CD4-positive, alpha-beta T cell treated with Interleukin-6 for 4 hours (primary cell): ENCODE measurements at regions not wholly inside any gene's neighbourhood (a gene's known extent, or its start where the extent isn't known, plus 50 kb on each side); places are given as distances from the start of the nearest gene placed in this dataset.
"Not testable (repeated sequence)": the region's sequence is repeated elsewhere in the genome, so short reads cannot be mapped to it uniquely, and the experiment has no call there.

Source experiments
- DNase-seq: peaks from one replicate; pipeline ENCODE4 v3.0.0-alpha.2; 2020; ENCODE audit warnings: mixed read lengths

- no peak for DNase-seq
Measured at GRCh38 chr9:78383130-78383529, 86.2 kb downstream of the PSAT1 start.

- DNase-seq: no peak
Measured at GRCh38 chr9:78386348-78386747, 89.4 kb downstream of the PSAT1 start.

- DNase-seq: no peak
Measured at GRCh38 chr9:78386773-78387172, 89.8 kb downstream of the PSAT1 start.

- no peak for DNase-seq
Measured at GRCh38 chr9:78393340-78393739, 96.4 kb downstream of the PSAT1 start.

GRCh38 chr9:78393932-78394331 lies 97.0 kb downstream of the PSAT1 start:
- no peak for DNase-seq

- no peak for DNase-seq
Measured at GRCh38 chr9:78396087-78396486, 99.2 kb downstream of the PSAT1 start.

- no peak for DNase-seq
Measured at GRCh38 chr9:78397045-78397444, 100.1 kb downstream of the PSAT1 start.

- no peak for DNase-seq
Measured at GRCh38 chr9:78397454-78397853, 100.5 kb downstream of the PSAT1 start.

GRCh38 chr9:78399153-78399552 lies 102.2 kb downstream of the PSAT1 start:
- DNase-seq: no peak

- DNase-seq: no peak
Measured at GRCh38 chr9:78400496-78400895, 103.6 kb downstream of the PSAT1 start.

- DNase-seq: no peak
Measured at GRCh38 chr9:78405461-78405860, 108.5 kb downstream of the PSAT1 start.

- no peak for DNase-seq
Measured at GRCh38 chr9:78406146-78406545, 109.2 kb downstream of the PSAT1 start.

- no peak for DNase-seq
Measured at GRCh38 chr9:78406933-78407332, 110.0 kb downstream of the PSAT1 start.

GRCh38 chr9:78407636-78408312 lies 110.8 kb downstream of the PSAT1 start:
- no peak for DNase-seq

GRCh38 chr9:78408388-78408787 lies 111.5 kb downstream of the PSAT1 start:
- no peak for DNase-seq

- DNase-seq: not testable (repeated sequence)
Measured at GRCh38 chr9:78409928-78410510, 113.1 kb downstream of the PSAT1 start.

GRCh38 chr9:78422309-78422708 lies 125.4 kb downstream of the PSAT1 start:
- no peak for DNase-seq

- DNase-seq: no peak
Measured at GRCh38 chr9:78424299-78424698, 127.4 kb downstream of the PSAT1 start.

- DNase-seq: no peak
Measured at GRCh38 chr9:78428640-78429039, 131.7 kb downstream of the PSAT1 start.

- no peak for DNase-seq
Measured at GRCh38 chr9:78430387-78430786, 133.5 kb downstream of the PSAT1 start.

GRCh38 chr9:78431039-78431438 lies 134.1 kb downstream of the PSAT1 start:
- not testable (repeated sequence) for DNase-seq

GRCh38 chr9:78436873-78437272 lies 139.9 kb downstream of the PSAT1 start:
- no peak for DNase-seq

GRCh38 chr9:78437296-78437695 lies 140.4 kb downstream of the PSAT1 start:
- DNase-seq: no peak

- DNase-seq: no peak
Measured at GRCh38 chr9:78437806-78438205, 140.9 kb downstream of the PSAT1 start.

GRCh38 chr9:78438211-78438610 lies 141.3 kb downstream of the PSAT1 start:
- no peak for DNase-seq
